Astrocyte of the spinal cord (primary cell): ENCODE measurements at regions not wholly inside any gene's neighbourhood (a gene's known extent, or its start where the extent isn't known, plus 50 kb on each side); places are given as distances from the start of the nearest gene placed in this dataset.
"Not testable (repeated sequence)": the region's sequence is repeated elsewhere in the genome, so short reads cannot be mapped to it uniquely, and the experiment has no call there.

Experiments
- DNase-seq: peaks from one replicate; pipeline ENCODE4 v3.0.0; 2011; ENCODE audit warnings: low read depth, low spot score
- H3K4me3 ChIP-seq: 2 replicates; pipeline ENCODE4 v1.5.1; 2011; ENCODE audit warnings: low read depth, mild to moderate bottlenecking, low read length, moderate library complexity
- in situ Hi-C: cut with HindIII; loops from 2 replicates; pipeline ENCODE4 v1.10.0; 2017; ENCODE audit warnings: low sequenced_read_pairs
- TF ChIP-seq, protein P1 (sequence below): IDR thresholded peaks from 2 replicates; pipeline ENCODE4 v1.5.1; 2012; ENCODE audit warnings: low read depth, mild to moderate bottlenecking, low read length, inconsistent platforms

DNA sequence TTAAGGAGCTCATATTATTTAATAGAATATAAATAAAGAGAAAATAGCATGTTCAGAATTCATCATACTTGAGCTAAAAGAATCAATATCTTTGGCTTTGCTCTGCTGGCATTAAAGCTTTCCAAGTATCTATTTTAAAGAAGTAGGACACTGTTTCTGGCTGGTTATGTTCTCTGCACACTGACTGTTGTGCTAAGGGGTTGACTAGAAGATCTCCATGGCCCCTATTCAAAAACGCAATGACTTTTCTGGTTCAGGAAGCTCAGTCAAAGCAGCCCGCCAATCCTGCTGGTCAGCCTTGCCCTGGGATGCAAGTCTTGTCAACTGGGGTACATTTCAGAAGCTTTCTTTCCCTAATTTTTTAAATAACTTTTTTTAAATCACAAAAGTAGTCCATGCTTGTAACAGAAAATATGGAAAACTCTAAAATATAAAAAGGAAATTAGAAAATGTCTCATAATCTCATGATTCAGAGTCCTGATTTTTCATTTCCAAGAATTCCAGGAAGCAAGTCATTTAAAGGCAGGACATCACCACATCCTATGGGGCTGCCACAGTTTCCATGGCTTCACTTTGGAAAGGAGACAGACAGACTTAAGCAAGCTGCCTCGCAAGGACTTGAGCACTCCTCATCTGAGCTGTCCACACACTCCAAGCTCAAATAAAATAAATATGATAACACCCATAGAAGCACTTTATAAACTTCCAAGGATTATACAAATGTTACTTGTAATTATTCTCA lies 195.1 kb downstream of the TXNL1 start:
- in situ Hi-C loops = no loop called here
- DNase-seq = no peak
- no peak overlapping the region for H3K4me3 ChIP-seq
- TF ChIP-seq, protein P1, sequence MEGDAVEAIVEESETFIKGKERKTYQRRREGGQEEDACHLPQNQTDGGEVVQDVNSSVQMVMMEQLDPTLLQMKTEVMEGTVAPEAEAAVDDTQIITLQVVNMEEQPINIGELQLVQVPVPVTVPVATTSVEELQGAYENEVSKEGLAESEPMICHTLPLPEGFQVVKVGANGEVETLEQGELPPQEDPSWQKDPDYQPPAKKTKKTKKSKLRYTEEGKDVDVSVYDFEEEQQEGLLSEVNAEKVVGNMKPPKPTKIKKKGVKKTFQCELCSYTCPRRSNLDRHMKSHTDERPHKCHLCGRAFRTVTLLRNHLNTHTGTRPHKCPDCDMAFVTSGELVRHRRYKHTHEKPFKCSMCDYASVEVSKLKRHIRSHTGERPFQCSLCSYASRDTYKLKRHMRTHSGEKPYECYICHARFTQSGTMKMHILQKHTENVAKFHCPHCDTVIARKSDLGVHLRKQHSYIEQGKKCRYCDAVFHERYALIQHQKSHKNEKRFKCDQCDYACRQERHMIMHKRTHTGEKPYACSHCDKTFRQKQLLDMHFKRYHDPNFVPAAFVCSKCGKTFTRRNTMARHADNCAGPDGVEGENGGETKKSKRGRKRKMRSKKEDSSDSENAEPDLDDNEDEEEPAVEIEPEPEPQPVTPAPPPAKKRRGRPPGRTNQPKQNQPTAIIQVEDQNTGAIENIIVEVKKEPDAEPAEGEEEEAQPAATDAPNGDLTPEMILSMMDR = no peak

DNA sequence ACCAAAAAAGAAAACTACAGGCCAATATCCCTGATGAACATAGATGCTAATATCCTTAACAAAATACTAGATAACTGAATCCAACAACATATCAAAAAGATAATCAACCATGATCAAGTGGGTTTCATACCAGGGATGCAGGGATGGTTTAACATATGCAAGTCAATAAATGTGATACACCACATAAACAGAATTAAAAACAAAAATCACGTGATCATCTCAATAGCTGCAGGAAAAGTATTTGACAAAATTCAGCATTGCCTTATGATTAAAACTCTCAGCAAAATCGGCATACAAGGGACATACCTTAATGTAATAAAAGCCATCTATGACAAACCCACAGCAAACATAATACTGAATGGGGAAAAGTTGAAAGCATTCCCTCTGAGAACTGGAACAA lies 199.9 kb downstream of the TXNL1 start:
- in situ Hi-C loops, DNase-seq, H3K4me3 ChIP-seq: not testable (repeated sequence)

DNA sequence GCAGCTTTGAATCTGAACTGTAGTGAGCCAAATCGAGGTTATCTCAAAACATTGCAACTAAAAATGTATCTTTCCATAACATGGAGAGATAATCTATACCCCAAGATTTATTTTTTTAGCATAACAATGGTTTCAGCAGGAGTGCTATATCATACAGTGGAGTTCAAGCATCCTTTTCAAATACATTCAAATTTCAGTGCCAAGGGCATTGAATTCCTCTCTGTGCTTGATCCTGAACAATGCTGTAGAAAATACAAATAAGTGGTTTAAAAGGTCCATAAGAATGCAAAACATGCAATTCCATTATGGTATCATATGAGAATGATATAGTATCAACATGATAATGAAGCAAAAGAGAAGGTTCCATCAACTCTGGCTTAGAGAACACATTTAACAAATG lies 201.7 kb downstream of the TXNL1 start:
- TF ChIP-seq, protein P1 = no peak
- no peak for DNase-seq
- in situ Hi-C loops = no loop called here
- H3K4me3 ChIP-seq = no peak overlapping the region

DNA sequence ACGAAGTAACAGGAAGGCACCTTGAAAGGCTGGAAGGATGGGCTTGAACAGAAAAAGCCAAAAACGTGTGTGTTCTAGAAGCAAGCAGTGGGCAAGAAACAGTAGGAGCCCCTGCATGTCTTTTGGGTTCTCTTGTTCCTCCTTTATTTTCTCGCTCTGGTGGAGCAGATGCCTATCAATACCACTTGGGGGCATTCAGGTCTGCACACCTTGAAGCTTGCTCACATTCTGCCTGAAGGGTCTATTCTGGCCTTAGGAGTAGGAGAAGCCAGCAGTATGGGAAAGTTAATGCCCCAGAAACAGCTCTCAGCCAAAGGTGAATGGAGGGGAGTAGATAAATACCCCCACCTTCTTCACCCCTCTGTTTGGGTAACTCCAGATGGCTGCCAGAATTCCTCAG lies 204.5 kb downstream of the TXNL1 start:
- in situ Hi-C loops = no loop called here

DNA sequence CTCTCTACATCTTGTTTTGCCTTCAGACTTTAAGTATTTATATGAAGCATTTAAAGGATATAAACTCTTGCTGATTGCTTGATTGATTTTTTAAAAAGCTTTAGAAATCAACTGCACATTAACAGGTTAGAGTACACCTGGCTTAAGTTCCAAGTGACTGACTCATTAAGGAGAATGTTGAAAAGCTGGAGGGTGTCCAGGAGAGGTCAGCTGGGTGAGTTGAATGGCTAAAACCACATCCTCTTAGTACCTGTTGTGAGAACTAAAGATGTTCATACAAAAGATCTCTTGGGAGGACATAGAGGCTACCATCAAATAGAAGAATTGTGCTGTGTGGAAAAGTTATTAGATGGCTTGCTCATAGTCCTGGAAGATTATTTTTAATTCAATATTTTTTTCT lies 206.8 kb downstream of the TXNL1 start:
- TF ChIP-seq, protein P1 = no peak
- no peak overlapping the region for H3K4me3 ChIP-seq
- in situ Hi-C loops = no loop called here
- DNase-seq = peak; percentile 14

More for the DNA sequence above, 204.5 kb downstream of the TXNL1 start:
- TF ChIP-seq, protein P1 = no peak
- DNase-seq = no peak
- H3K4me3 ChIP-seq = no peak overlapping the region

DNA sequence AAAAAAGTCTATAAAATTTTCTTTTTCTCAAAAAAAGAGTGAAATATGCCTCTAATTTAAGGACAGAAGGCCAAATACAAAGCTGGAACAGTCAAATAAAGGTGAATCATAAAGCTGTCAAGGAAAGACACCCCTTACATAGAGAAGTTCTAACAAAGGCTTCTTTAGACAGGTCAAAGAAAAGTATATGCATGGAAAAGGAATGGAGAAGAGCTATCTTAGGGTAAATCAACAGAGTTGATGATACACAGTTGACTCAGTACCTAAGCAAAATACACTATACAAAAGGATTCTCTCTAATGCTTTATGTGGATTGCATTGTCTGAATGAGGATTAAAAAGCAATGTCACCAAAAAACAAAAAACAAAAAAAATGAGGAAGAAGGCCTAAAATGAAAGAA lies 214.8 kb downstream of the TXNL1 start:
- TF ChIP-seq, protein P1 = no peak
- DNase-seq = no peak
- in situ Hi-C loops = no loop called here
- H3K4me3 ChIP-seq = no peak overlapping the region

DNA sequence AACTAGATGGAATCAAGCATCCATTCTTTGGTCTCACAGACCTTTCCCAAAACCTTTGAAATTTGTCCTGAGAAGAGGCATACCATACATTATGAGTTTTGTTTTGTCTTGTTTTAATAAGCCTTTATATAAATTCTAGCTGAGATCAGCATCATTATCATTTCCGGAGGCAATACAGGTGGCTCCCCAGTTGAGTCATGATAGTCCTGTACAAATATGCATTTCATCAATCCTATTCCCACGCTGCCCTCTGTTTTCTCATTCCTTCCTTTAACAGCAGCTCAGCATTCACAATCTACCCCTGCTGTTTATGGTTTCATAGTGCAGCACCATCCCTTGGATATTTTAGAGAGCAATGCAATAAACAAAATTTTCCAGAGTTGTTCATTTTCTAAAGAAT lies 216.7 kb downstream of the TXNL1 start:
- no peak for DNase-seq
- H3K4me3 ChIP-seq = no peak overlapping the region
- TF ChIP-seq, protein P1 = no peak
- in situ Hi-C loops = no loop called here

DNA sequence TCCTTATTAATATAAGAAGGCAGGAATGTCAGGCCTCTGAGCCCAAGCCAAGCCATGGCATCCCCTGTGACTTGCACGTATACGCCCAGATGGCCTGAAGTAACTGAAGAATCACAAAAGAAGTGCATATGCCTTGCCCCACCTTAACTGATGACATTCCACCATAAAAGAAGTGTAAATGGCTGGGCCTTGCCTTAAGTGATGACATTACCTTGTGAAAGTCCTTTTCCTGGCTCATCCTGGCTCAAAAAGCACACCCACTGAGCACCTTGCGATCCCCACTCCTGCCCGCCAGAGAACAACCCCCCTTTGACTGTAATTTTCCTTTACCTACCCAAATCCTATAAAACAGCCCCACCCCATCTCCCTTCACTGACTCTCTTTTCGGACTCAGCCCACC lies 217.5 kb downstream of the TXNL1 start:
- DNase-seq, H3K4me3 ChIP-seq, in situ Hi-C loops: not testable (repeated sequence)
